ENCODE measurements at regions not wholly inside any gene's neighbourhood (a gene's known extent, or its start where the extent isn't known, plus 50 kb on each side); places are given as distances from the start of the nearest gene placed in this dataset.

GRCh38 chr15:79212589-79213157, 69.8 kb upstream of the ANKRD34C start:
- Histone ChIP-seq H3K9me3 (ENCODE audit: insufficient read depth, low read depth) (peaks cover 5% of the 10 kb centered on the region; the same call in 1 of the 2 replicates), H3K4me3 (no peak overlapping the region), H3F3A (ENCODE audit: insufficient read depth, low read depth) (no peaks in the 10 kb centered on the region), H2AFZ (no peak overlapping the region), H3K79me2 (ENCODE audit: low read depth) (no peaks in the 10 kb centered on the region), H3K27ac (no peak overlapping the region), H3K36me3 (ENCODE audit: low read depth) (no peaks in the 10 kb centered on the region), H3K4me1 (replicated peaks; ENCODE audit: insufficient read depth) (no peaks in the 10 kb centered on the region), H3K4me2 (no peak overlapping the region), H3K27me3 (ENCODE audit: insufficient read depth, low read depth) (peaks cover 37% of the 10 kb centered on the region), H4K20me1 (ENCODE audit: insufficient read depth) (no peaks in the 10 kb centered on the region), H3K9me2 (ENCODE audit: insufficient read depth) (no peaks in the 10 kb centered on the region)
- DNase-seq: peak in 1 of 2 experiments; percentile 43
- no peak for TF ChIP-seq CTCF (conservative IDR thresholded peaks at IDR 0.05)
- TF ChIP-seq EZH2 (IDR thresholded peaks at IDR 0.05; ENCODE audit: low read depth): no peak
- intact Hi-C loops (cut with micrococcal nuclease; ENCODE audit: unreplicated experiment): no loop called here
- ChIA-PET POLR2A (ENCODE audit: unreplicated experiment) (no interaction called here), CTCF (no interaction called here)
- no TSS peak for BruUV-seq (replicated peaks)

DNA sequence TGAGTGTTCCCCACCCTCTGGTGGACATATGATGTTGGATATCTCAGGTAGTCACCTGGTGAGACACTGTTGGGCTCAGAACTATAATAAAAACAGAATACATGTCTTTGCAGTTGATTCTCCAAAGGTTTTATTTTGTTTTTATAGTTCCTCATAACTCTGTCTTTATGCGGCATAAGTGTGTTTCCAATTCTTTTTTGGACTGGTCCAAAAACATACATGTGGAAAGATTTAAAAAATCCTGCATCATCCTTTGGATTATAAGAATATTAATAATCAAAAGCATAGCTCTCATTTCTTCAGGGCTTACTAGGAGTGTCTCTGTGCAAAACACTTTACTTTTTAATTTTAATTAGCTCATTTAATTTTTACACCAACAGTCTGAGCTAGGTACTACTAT, 71.0 kb upstream of the ANKRD34C start:
- ChIA-PET POLR2A (ENCODE audit: unreplicated experiment) (no interaction called here), CTCF (no interaction called here)
- intact Hi-C loops (cut with micrococcal nuclease; ENCODE audit: unreplicated experiment): no loop called here
- Histone ChIP-seq H3K4me3 (no peak overlapping the region), H3K4me2 (no peak overlapping the region), H3F3A (ENCODE audit: insufficient read depth, low read depth) (no peaks in the 10 kb centered on the region), H3K9me3 (ENCODE audit: insufficient read depth, low read depth) (no peaks in the 10 kb centered on the region), H3K27me3 (ENCODE audit: insufficient read depth, low read depth) (peaks cover 26% of the 10 kb centered on the region), H3K27ac (no peak overlapping the region), H4K20me1 (ENCODE audit: insufficient read depth) (no peaks in the 10 kb centered on the region), H3K4me1 (replicated peaks; ENCODE audit: insufficient read depth) (no peaks in the 10 kb centered on the region), H3K36me3 (ENCODE audit: low read depth) (no peaks in the 10 kb centered on the region), H2AFZ (no peak overlapping the region), H3K79me2 (ENCODE audit: low read depth) (no peaks in the 10 kb centered on the region), H3K9me2 (ENCODE audit: insufficient read depth) (no peaks in the 10 kb centered on the region)
- no peak for TF ChIP-seq EZH2 (IDR thresholded peaks at IDR 0.05; ENCODE audit: low read depth)
- no peak for TF ChIP-seq CTCF (conservative IDR thresholded peaks at IDR 0.05)
- no peak for DNase-seq
- no TSS peak for BruUV-seq (replicated peaks)

DNA sequence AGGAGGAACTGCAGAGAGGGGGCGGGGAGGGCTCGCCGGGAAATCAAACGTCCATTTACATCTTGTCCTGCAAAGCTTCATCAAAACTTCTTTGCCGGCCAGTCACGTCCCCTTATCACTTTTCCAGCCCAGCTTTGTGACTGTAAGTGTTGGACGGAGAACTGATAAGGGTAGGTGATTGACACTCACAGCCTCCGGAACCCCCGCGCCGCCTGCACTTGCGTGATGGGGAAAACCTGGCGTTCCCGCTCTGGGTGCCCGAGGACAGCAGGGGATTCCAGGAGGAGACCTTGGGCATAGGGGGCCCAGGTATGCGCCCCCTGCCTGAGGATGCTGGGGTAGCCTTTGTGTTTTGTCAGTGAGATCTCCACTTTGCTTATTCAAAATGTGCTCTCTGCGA, 72.8 kb upstream of the ANKRD34C start:
- Histone ChIP-seq H3K9me2 (ENCODE audit: insufficient read depth) (no peaks in the 10 kb centered on the region), H3K27ac (no peak overlapping the region), H3K4me2 (no peak overlapping the region), H3K4me1 (replicated peaks; ENCODE audit: insufficient read depth) (0 out of 2 replicates have a peak, but pooled peaks cover 4% of the 10 kb centered on the region), H3F3A (ENCODE audit: insufficient read depth, low read depth) (no peaks in the 10 kb centered on the region), H3K79me2 (ENCODE audit: low read depth) (no peaks in the 10 kb centered on the region), H3K36me3 (ENCODE audit: low read depth) (no peaks in the 10 kb centered on the region), H3K4me3 (no peak overlapping the region), H3K27me3 (ENCODE audit: insufficient read depth, low read depth) (peaks cover 25% of the 10 kb centered on the region; the same call in 1 of the 2 replicates), H2AFZ (no peak overlapping the region), H4K20me1 (ENCODE audit: insufficient read depth) (no peaks in the 10 kb centered on the region), H3K9me3 (ENCODE audit: insufficient read depth, low read depth) (no peaks in the 10 kb centered on the region)
- BruUV-seq (replicated peaks): no TSS peak
- intact Hi-C loops (cut with micrococcal nuclease; ENCODE audit: unreplicated experiment): no loop called here
- CTCF ChIA-PET: no interaction called here
- DNase-seq: no peak
- POLR2A ChIA-PET (ENCODE audit: unreplicated experiment): no interaction called here
- TF ChIP-seq CTCF (conservative IDR thresholded peaks at IDR 0.05) (no peak), EZH2 (IDR thresholded peaks at IDR 0.05; ENCODE audit: low read depth) (no peak)
